OCI-LY3 (cell line): ENCODE measurements at regions not wholly inside any gene's neighbourhood (a gene's known extent, or its start where the extent isn't known, plus 50 kb on each side); places are given as distances from the start of the nearest gene placed in this dataset.

Experiments
- H2AFZ ChIP-seq: fragments of 200-600, 300-600 bp; shearing (Covaris generic); 2 replicates; pipeline ENCODE4 v1.6.0; 2014; ENCODE audit warnings: antibody characterized with exemption, low read depth, low read length
- H3K27ac ChIP-seq: fragments of 200-600, 300-600 bp; sonication (generic); 2 replicates; pipeline ENCODE4 v1.5.1; 2014; ENCODE audit warnings: mild to moderate bottlenecking, low read length, moderate library complexity, mixed read lengths
- H3K27me3 ChIP-seq: fragments of 200-600, 300-600 bp; sonication (generic); 2 replicates; pipeline ENCODE4 v1.6.1; 2014; ENCODE audit warnings: low read depth, low read length, mixed read lengths
- H3K36me3 ChIP-seq: fragments of 200-600, 300-600 bp; sonication (generic); replicated peaks from 2 replicates; pipeline ENCODE3; 2014; ENCODE audit warnings: low read depth, low read length, mixed read lengths
- H3K4me1 ChIP-seq: fragments of 300-600, 200-600 bp; sonication (generic); 2 replicates; pipeline ENCODE4 v1.6.1; 2014; ENCODE audit warnings: low read length, mixed read lengths
- H3K4me2 ChIP-seq: fragments of 200-600, 300-600 bp; sonication (generic); 2 replicates; pipeline ENCODE4 v1.6.1; 2014; ENCODE audit warnings: low read length, mixed read lengths
- H3K4me3 ChIP-seq: fragments of 300-600, 200-600 bp; sonication (generic); 2 replicates; pipeline ENCODE4 v1.5.1; 2014; ENCODE audit warnings: antibody characterized with exemption, mild to moderate bottlenecking, low read length, moderate library complexity
- H3K79me2 ChIP-seq: fragments of 300-600, 200-600 bp; shearing (Covaris generic); 2 replicates; pipeline ENCODE4 v1.6.1; 2014; ENCODE audit warnings: mild to moderate bottlenecking, low read length, mixed read lengths
- H3K9ac ChIP-seq: fragments of 300-600, 200-600 bp; shearing (Covaris generic); 2 replicates; pipeline ENCODE4 v1.6.0; 2014; ENCODE audit warnings: mild to moderate bottlenecking, low read length, moderate library complexity
- H3K9me3 ChIP-seq: fragments of 200-600, 300-600 bp; shearing (Covaris generic); 2 replicates; pipeline ENCODE4 v1.6.1; 2014; ENCODE audit warnings: low read length, mixed read lengths; ENCODE audit not compliant: insufficient read depth
- H4K20me1 ChIP-seq: fragments of 200-600, 300-600 bp; sonication (generic); 2 replicates; pipeline ENCODE4 v1.6.1; 2016; ENCODE audit warnings: low read length, mixed read lengths; ENCODE audit not compliant: insufficient read depth
- EZH2phosphoT487 ChIP-seq: fragments of 200-600 bp; shearing (Covaris generic); IDR thresholded peaks from 2 replicates; pipeline ENCODE4 v1.6.1; 2018; ENCODE audit warnings: antibody characterized with exemption, mixed run types, low read depth
- TF ChIP-seq, protein P1 (sequence below): fragments of 200-600, 300-600 bp; sonication (generic); IDR thresholded peaks from 2 replicates; pipeline ENCODE4 v1.5.1; 2014; ENCODE audit warnings: antibody characterized with exemption, low read length, low read depth

DNA sequence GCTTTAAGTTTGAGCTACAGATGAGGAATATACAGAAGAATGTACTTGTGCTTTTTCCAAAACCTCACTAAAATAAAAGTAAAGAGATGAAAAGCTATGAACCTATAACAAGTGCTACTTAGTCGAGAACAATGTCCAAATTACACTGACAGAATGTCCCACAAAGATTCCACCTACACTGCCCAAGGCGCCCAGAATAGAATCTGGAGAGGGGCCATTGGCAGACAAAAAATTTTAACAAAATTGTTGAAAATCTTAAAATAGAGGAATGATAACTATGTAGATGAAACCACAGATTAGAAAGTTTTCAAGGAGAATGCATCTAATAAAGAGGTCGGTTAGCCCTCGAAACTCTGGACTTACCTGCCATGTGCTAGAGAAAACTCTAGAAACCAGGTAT is 235.3 kb downstream of the CETN3 start:
- no peak for TF ChIP-seq EZH2phosphoT487
- TF ChIP-seq, protein P1, sequence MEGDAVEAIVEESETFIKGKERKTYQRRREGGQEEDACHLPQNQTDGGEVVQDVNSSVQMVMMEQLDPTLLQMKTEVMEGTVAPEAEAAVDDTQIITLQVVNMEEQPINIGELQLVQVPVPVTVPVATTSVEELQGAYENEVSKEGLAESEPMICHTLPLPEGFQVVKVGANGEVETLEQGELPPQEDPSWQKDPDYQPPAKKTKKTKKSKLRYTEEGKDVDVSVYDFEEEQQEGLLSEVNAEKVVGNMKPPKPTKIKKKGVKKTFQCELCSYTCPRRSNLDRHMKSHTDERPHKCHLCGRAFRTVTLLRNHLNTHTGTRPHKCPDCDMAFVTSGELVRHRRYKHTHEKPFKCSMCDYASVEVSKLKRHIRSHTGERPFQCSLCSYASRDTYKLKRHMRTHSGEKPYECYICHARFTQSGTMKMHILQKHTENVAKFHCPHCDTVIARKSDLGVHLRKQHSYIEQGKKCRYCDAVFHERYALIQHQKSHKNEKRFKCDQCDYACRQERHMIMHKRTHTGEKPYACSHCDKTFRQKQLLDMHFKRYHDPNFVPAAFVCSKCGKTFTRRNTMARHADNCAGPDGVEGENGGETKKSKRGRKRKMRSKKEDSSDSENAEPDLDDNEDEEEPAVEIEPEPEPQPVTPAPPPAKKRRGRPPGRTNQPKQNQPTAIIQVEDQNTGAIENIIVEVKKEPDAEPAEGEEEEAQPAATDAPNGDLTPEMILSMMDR: no peak

DNA sequence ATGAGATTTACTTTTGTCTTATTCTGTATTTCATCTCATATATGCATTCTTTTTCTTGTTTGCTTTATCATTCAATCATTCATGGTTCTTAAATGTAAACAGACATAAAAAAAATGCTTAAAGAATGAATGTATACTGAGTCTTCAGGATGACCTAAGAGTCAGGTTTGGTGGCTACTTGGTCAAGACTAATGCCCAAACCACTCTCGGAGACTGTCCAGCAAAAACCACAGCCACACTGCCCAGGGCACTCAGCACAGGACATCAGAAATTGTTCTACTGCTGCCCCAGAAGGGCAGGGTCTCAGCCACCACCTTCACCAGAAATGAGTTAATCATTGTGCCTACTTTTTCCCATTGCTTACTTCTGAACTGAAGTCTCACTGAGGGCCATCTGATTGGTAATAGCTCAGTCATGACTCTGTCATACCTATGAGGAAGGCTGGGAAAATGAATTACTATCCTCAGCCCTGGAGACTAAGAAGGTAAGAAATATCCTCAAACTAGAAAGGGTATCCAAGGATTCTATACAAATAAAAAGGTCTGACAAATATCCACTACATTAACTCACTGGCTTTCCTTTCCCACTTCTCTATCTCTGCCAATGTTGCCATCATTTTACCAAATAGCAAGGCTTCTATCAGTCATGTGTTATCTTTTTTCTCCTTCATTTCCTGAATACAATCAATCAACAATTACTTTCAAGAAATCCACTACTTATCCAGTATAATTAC is 236.1 kb downstream of the CETN3 start:
- Histone ChIP-seq H3K4me2 (no peak overlapping the region), H3K4me1 (peaks cover 3% of the 10 kb centered on the region), H3K9me3 (no peaks in the 10 kb centered on the region), H3K4me3 (no peak overlapping the region), H3K36me3 (no peaks in the 10 kb centered on the region), H4K20me1 (no peaks in the 10 kb centered on the region), H3K9ac (no peak overlapping the region), H3K27ac (no peak overlapping the region), H3K79me2 (no peaks in the 10 kb centered on the region), H3K27me3 (no peaks in the 10 kb centered on the region), H2AFZ (no peak overlapping the region)
- TF ChIP-seq EZH2phosphoT487: no peak
- TF ChIP-seq, protein P1: no peak

More for the DNA sequence above, 235.3 kb downstream of the CETN3 start:
- Histone ChIP-seq H4K20me1 (no peaks in the 10 kb centered on the region), H3K36me3 (no peaks in the 10 kb centered on the region), H3K27ac (no peak overlapping the region), H3K4me1 (no peaks in the 10 kb centered on the region), H3K4me2 (no peak overlapping the region), H3K9me3 (no peaks in the 10 kb centered on the region), H3K79me2 (no peaks in the 10 kb centered on the region), H3K27me3 (no peaks in the 10 kb centered on the region), H3K9ac (no peak overlapping the region), H2AFZ (no peak overlapping the region), H3K4me3 (no peak overlapping the region)

DNA sequence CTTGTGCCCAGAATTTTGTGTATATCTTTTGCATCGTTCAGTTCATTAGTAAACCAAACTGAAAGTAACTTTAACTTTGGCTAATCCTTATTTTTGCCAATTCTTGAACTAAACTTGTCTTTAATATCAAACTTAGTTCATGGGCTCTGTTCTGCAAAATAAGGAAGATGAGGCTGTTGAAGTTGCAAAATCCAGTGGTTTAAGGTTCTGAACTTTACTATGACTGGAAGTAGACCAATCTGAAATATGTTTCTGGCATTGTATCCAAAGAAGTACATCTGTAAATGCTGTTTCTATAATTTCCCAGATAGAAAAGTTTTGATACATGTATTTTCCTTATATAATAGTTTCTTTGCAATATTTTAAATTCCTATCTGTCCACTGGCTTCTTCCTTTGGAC is 238.1 kb downstream of the CETN3 start:
- H3K36me3 ChIP-seq: no peaks in the 10 kb centered on the region
- H3K27ac ChIP-seq: no peak overlapping the region
- H3K79me2 ChIP-seq: no peaks in the 10 kb centered on the region
- no peak overlapping the region for H3K9ac ChIP-seq
- H3K4me3 ChIP-seq: no peak overlapping the region
- H3K27me3 ChIP-seq: no peaks in the 10 kb centered on the region
- TF ChIP-seq, protein P1: no peak
- TF ChIP-seq EZH2phosphoT487: no peak
- no peak overlapping the region for H2AFZ ChIP-seq
- H4K20me1 ChIP-seq: no peaks in the 10 kb centered on the region
- H3K4me2 ChIP-seq: no peak overlapping the region
- peaks cover 7% of the 10 kb centered on the region for H3K4me1 ChIP-seq
- no peaks in the 10 kb centered on the region for H3K9me3 ChIP-seq

DNA sequence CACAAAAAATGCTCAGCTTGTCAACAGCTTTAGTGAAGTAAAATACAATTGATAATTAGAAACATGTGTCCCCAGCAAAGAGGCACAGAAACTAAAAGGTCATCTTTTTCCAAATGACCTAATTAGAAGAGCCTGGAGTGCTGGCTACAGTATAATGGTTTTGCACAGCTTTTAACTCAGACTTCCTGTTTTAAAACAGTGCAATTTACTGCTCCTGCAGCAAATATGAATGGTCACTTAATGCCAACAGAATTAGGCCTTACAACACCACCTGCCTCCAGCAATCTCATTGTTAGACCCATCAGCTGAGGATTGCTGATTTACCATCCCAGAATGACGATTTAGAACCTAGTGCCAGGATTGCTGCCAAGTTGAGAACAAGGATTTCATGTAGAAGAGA is 239.3 kb downstream of the CETN3 start:
- no peak overlapping the region for H3K27ac ChIP-seq
- H3K36me3 ChIP-seq: no peaks in the 10 kb centered on the region
- no peaks in the 10 kb centered on the region for H4K20me1 ChIP-seq
- H3K9ac ChIP-seq: no peak overlapping the region
- TF ChIP-seq, protein P1: no peak
- TF ChIP-seq EZH2phosphoT487: no peak
- no peak overlapping the region for H3K4me2 ChIP-seq
- H3K9me3 ChIP-seq: no peaks in the 10 kb centered on the region
- H3K79me2 ChIP-seq: no peaks in the 10 kb centered on the region
- no peaks in the 10 kb centered on the region for H3K27me3 ChIP-seq
- H2AFZ ChIP-seq: no peak overlapping the region
- no peak overlapping the region for H3K4me3 ChIP-seq
- peaks cover 7% of the 10 kb centered on the region for H3K4me1 ChIP-seq
